AG04449 (cell line): ENCODE measurements at regions not wholly inside any gene's neighbourhood (a gene's known extent, or its start where the extent isn't known, plus 50 kb on each side); places are given as distances from the start of the nearest gene placed in this dataset.

ENCODE experiments used
- CTCF ChIA-PET: fragments of 350-600 bp; formaldehyde crosslinking; extraction: SDS; loops from one replicate; lab custom pipeline; 2021; ENCODE audit warnings: antibody characterized with exemption; lab: Yijun Ruan, JAX
- POLR2A ChIA-PET: fragments of 400-600, 350-600 bp; formaldehyde crosslinking; extraction: SDS; loops from one replicate; lab custom pipeline; 2020; ENCODE audit warnings: antibody characterized with exemption, inconsistent platforms; lab: Yijun Ruan, JAX
- DNase-seq: peaks from one replicate; pipeline ENCODE4 v3.0.0-alpha.2; 2010; ENCODE audit warnings: low read depth, low spot score
- H3K4me3 ChIP-seq: 2 replicates; pipeline ENCODE4 v1.5.1; 2011; ENCODE audit warnings: low read depth, mild to moderate bottlenecking, control low read depth, low read length
- TF ChIP-seq, protein P1 (sequence below): IDR thresholded peaks from one replicate; pipeline ENCODE4 v1.5.1; 2011; ENCODE audit warnings: mild to moderate bottlenecking, moderate library complexity, low read length, control low read depth, inconsistent platforms; ENCODE audit not compliant: insufficient read depth; ENCODE audit errors: missing control alignments

DNA sequence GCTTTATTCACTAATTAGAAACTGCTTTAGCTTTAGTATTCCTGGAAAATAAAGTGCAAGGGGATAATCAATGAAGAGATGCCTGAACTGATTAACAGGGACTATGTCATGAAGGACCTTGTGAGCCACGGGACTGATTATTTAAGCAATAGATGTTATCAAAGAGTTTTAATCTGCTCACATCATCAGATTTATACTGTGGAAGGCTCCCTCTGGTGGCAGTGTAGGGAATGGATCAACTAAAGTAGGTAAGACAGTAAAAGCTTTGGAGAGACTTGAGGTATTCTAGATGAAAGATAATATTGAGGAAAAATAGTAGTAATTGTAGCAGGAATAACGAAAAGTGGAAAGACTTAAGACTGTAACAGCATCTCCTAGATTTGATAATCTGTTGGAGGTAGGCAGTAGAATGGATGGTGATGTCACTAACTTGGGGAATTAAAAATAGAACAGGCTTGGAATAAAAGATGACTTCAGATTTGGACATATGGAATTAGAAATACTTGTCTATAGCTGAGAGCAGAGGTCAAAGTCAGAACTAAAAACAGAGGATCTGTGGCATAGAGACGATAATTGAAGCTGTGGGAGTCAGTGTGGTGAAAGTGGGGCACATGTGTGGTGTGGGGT is 80.3 kb upstream of the HTR1E start:
- ChIA-PET POLR2A (no interaction called here), CTCF (interaction anchor here (0.9 to 3.1 kb wide), 6 partner anchors 11 to 1100 kb away, joined by 3 to 12 read pairs (median 4); no protein-coding TSS in a partner anchor)
- no peak overlapping the region for H3K4me3 ChIP-seq
- DNase-seq, result no peak
- TF ChIP-seq, protein P1, sequence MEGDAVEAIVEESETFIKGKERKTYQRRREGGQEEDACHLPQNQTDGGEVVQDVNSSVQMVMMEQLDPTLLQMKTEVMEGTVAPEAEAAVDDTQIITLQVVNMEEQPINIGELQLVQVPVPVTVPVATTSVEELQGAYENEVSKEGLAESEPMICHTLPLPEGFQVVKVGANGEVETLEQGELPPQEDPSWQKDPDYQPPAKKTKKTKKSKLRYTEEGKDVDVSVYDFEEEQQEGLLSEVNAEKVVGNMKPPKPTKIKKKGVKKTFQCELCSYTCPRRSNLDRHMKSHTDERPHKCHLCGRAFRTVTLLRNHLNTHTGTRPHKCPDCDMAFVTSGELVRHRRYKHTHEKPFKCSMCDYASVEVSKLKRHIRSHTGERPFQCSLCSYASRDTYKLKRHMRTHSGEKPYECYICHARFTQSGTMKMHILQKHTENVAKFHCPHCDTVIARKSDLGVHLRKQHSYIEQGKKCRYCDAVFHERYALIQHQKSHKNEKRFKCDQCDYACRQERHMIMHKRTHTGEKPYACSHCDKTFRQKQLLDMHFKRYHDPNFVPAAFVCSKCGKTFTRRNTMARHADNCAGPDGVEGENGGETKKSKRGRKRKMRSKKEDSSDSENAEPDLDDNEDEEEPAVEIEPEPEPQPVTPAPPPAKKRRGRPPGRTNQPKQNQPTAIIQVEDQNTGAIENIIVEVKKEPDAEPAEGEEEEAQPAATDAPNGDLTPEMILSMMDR, result peak; percentile 33

DNA sequence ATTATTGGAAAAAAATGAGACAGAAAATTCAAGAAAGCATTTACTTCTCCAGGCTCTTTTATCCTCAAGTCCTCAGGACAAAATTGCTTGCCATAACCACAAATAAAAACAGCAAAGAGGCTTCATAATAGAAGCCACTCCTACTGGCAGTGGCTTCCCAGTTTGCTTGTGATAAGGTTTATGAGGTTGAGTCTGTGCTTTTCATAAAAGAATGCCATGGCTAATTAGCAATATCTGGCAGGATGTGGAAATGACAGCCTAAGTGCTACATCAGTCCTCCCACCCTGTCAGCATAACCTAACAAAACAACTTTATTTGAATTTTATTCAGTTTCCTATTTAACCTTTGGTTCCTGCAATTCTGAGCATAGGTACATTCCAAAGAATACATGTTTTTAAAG is 80.9 kb upstream of the HTR1E start:
- no peak overlapping the region for H3K4me3 ChIP-seq
- no peak for DNase-seq
- POLR2A ChIA-PET, result no interaction called here
- TF ChIP-seq, protein P1, result no peak
- CTCF ChIA-PET, result interaction anchor here (1.2 to 3.1 kb wide), 4 partner anchors 10 to 1099 kb away, joined by 3 to 12 read pairs (median 4); no protein-coding TSS in a partner anchor

DNA sequence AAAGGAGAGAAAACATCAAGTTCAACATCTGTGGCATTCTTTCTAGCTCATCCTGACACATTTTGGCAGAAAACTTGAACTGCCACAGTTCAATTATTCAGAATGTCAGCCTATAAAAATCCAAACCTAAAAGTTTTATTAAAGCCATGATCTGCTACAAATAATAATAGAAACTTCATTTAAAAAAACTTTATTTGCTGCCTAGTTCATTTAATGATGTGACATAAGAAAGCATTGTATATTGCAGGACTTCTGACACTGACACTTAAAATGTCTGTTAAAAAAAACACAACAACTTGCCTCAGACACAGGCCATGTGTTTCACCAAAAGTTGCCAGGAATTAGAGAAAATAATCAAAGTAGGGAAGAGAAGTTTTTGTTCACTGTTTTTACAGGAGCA is 88.3 kb upstream of the HTR1E start:
- ChIA-PET POLR2A (no interaction called here), CTCF (no interaction called here)
- no peak overlapping the region for H3K4me3 ChIP-seq
- TF ChIP-seq, protein P1, result no peak
- no peak for DNase-seq

DNA sequence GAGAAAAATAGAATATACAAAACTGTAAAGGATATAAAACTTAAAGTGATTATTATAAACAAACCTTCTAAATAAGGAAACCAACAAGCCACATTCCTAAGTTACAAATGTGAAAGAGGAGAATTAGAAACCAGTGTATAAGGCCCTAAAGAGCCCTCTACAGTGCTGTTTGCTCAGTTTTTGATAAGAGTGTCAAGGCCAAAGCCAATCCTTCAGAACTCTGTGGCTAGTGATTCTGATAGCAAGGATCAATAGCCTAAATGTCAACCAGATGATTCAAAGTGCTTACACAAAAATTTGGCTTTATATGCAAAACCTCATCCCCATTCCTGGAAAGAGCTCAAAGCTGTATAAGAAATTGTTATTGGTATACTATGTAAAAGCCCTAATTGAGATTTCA is 104.6 kb upstream of the HTR1E start:
- no peak overlapping the region for H3K4me3 ChIP-seq
- TF ChIP-seq, protein P1, result no peak
- DNase-seq, result no peak
- ChIA-PET POLR2A (no interaction called here), CTCF (no interaction called here)

DNA sequence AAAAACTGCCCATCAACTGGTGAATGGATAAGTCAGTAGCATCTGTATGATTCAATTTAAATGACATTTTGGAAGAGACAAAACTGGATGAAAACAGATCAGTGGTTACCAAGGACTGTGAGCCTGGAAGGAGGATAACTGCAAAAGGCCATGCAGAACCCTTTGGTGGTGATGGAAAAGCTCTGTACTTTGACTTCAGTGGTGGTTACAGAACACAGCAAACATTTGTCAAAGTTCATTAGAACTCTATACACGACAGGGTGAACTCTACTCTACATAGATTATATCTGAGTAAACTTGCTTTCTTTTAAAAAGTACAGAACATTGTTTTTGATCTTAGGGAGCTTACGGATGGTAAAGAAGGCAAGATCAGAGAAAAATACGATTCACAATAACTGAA is 111.9 kb upstream of the HTR1E start:
- no peak for DNase-seq
- CTCF ChIA-PET, result no interaction called here
- no peak overlapping the region for H3K4me3 ChIP-seq
- POLR2A ChIA-PET, result no interaction called here
- TF ChIP-seq, protein P1, result no peak

DNA sequence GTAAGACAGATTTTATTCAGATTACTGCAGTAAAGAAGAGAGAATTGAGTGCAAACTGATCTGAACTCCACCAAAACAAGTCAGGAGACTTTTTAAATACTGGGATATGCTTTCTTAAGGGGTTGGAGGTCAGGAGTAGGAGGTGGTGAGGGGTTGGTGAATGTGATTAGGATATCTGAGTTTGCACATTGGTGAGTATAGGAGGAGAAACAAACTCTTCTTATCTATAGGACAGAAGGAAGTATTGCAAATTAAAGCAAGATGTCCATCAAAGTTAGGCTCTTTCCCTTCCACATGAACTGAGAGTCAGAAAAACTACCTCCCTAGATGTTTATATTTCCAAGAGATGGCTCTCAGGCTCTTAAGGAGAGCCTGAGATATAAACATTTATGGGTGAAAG is 114.6 kb upstream of the HTR1E start:
- ChIA-PET POLR2A (no interaction called here), CTCF (no interaction called here)
- DNase-seq, result no peak
- TF ChIP-seq, protein P1, result no peak
- no peak overlapping the region for H3K4me3 ChIP-seq
